MM.1S (cell line): ENCODE measurements at regions not wholly inside any gene's neighbourhood (a gene's known extent, or its start where the extent isn't known, plus 50 kb on each side); places are given as distances from the start of the nearest gene placed in this dataset.
A peak's percentile ranks its signal among the peaks of the same experiment; 100 is the strongest.

Experiments
- DNase-seq: peaks from one replicate; pipeline ENCODE4 v3.0.0-alpha.2; 2015
- H2AFZ ChIP-seq: fragments of 300-600 bp; sonication (generic); 2 replicates; pipeline ENCODE4 v1.6.0; 2016; ENCODE audit warnings: antibody characterized with exemption, low read length
- H3F3A ChIP-seq: fragments of 300-600 bp; sonication (generic); 2 replicates; pipeline ENCODE4 v1.6.1; 2016; ENCODE audit warnings: mild to moderate bottlenecking, antibody characterized with exemption, low read length, moderate library complexity, mixed read lengths; ENCODE audit not compliant: insufficient read depth
- H3K27ac ChIP-seq: fragments of 300-600 bp; sonication (generic); 2 replicates; pipeline ENCODE4 v1.5.1; 2016; ENCODE audit warnings: mild to moderate bottlenecking, low read length
- H3K27me3 ChIP-seq: fragments of 300-600 bp; sonication (generic); replicated peaks from 2 replicates; pipeline ENCODE4 v1.6.0; 2016; ENCODE audit warnings: low read length; ENCODE audit not compliant: insufficient read depth
- H3K36me3 ChIP-seq: fragments of 300-600 bp; sonication (generic); replicated peaks from 2 replicates; pipeline ENCODE4 v1.6.1; 2016; ENCODE audit warnings: mild to moderate bottlenecking, low read length, mixed read lengths; ENCODE audit not compliant: insufficient read depth
- H3K4me1 ChIP-seq: fragments of 300-600 bp; sonication (generic); 2 replicates; pipeline ENCODE4 v1.6.1; 2016; ENCODE audit warnings: low read length, mixed read lengths
- H3K4me2 ChIP-seq: fragments of 300-600 bp; sonication (generic); 2 replicates; pipeline ENCODE4 v1.6.0; 2016; ENCODE audit warnings: low read depth, low read length
- H3K4me3 ChIP-seq: fragments of 300-600 bp; sonication (generic); 2 replicates; pipeline ENCODE4 v1.5.1; 2016; ENCODE audit warnings: low read length, mixed read lengths
- H3K79me2 ChIP-seq: fragments of 300-600 bp; sonication (generic); 2 replicates; pipeline ENCODE4 v1.6.1; 2016; ENCODE audit warnings: mixed run types, low read length, mixed read lengths
- H3K9ac ChIP-seq: fragments of 300-600 bp; sonication (generic); 2 replicates; pipeline ENCODE4 v1.6.1; 2016; ENCODE audit warnings: low read length, mixed read lengths
- H3K9me2 ChIP-seq: fragments of 300-600 bp; sonication (generic); replicated peaks from 2 replicates; pipeline ENCODE4 v1.6.1; 2016; ENCODE audit warnings: mild to moderate bottlenecking, low read length, mixed read lengths; ENCODE audit not compliant: insufficient read depth
- H3K9me3 ChIP-seq: fragments of 300-600 bp; sonication (generic); replicated peaks from 2 replicates; pipeline ENCODE4 v1.6.1; 2016; ENCODE audit warnings: mild to moderate bottlenecking, low read length, mixed read lengths; ENCODE audit not compliant: insufficient read depth
- H4K20me1 ChIP-seq: fragments of 300-600 bp; sonication (generic); 2 replicates; pipeline ENCODE4 v1.6.1; 2016; ENCODE audit warnings: mild to moderate bottlenecking, low read length, moderate library complexity, mixed read lengths; ENCODE audit not compliant: insufficient read depth
- CTCF ChIP-seq: fragments of 300-600 bp; sonication (generic); IDR thresholded peaks from 2 replicates; pipeline ENCODE4 v1.5.1; 2016; ENCODE audit warnings: antibody characterized with exemption, low read length, mixed read lengths
- EZH2 ChIP-seq: fragments of 300-600 bp; sonication (generic); optimal IDR thresholded peaks from 2 replicates; pipeline ENCODE3; 2017; ENCODE audit warnings: low read depth, mild to moderate bottlenecking, antibody characterized with exemption, low read length, mixed read lengths
- EZH2phosphoT487 ChIP-seq: fragments of 300-600 bp; sonication (generic); IDR thresholded peaks from 2 replicates; pipeline ENCODE4 v1.6.1; 2018; ENCODE audit warnings: antibody characterized with exemption, low read length

- peak overlapping the region; percentile 92 for H2AFZ ChIP-seq
- H3K36me3 ChIP-seq, result no peaks in the 10 kb centered on the region
- H3K9me3 ChIP-seq, result no peaks in the 10 kb centered on the region
- no peaks in the 10 kb centered on the region for H4K20me1 ChIP-seq
- no peaks in the 10 kb centered on the region for H3K27me3 ChIP-seq
- peak overlapping the region; percentile 82 for H3K4me3 ChIP-seq
- TF ChIP-seq EZH2 (no peak), CTCF (no peak), EZH2phosphoT487 (no peak)
- no peaks in the 10 kb centered on the region for H3F3A ChIP-seq
- H3K27ac ChIP-seq, result peak overlapping the region; percentile 60; the same call in 1 of the 2 replicates
- H3K4me2 ChIP-seq, result peak overlapping the region; percentile 99
- H3K9me2 ChIP-seq, result no peaks in the 10 kb centered on the region
- H3K79me2 ChIP-seq, result no peaks in the 10 kb centered on the region
- 0 out of 2 replicates have a peak, but pooled peaks cover 4% of the 10 kb centered on the region for H3K4me1 ChIP-seq
- H3K9ac ChIP-seq, result peak overlapping the region; percentile 75; the same call in 1 of the 2 replicates
- DNase-seq, result peak; percentile 21
Measured at GRCh38 chr2:144330951-144331673, 188.8 kb downstream of the ZEB2 start.

- no peak for DNase-seq
- Histone ChIP-seq H3F3A (no peaks in the 10 kb centered on the region), H3K4me2 (no peak overlapping the region), H3K27me3 (no peaks in the 10 kb centered on the region), H3K4me1 (0 out of 2 replicates have a peak, but pooled peaks cover 4% of the 10 kb centered on the region), H3K9me3 (no peaks in the 10 kb centered on the region), H3K9ac (no peak overlapping the region), H3K27ac (no peak overlapping the region), H2AFZ (no peak overlapping the region), H3K9me2 (no peaks in the 10 kb centered on the region), H4K20me1 (no peaks in the 10 kb centered on the region), H3K79me2 (no peaks in the 10 kb centered on the region), H3K4me3 (no peak overlapping the region), H3K36me3 (no peaks in the 10 kb centered on the region)
- TF ChIP-seq EZH2phosphoT487 (no peak), CTCF (no peak), EZH2 (no peak)
Measured at GRCh38 chr2:144329472-144329871, 190.4 kb downstream of the ZEB2 start.

GRCh38 chr2:144328938-144329337 lies 191.0 kb downstream of the ZEB2 start:
- Histone ChIP-seq H3K27me3 (no peaks in the 10 kb centered on the region), H3K79me2 (no peaks in the 10 kb centered on the region), H3K27ac (no peak overlapping the region), H3F3A (no peaks in the 10 kb centered on the region), H3K4me3 (no peak overlapping the region), H3K9me3 (no peaks in the 10 kb centered on the region), H3K4me1 (0 out of 2 replicates have a peak, but pooled peaks cover 4% of the 10 kb centered on the region), H3K36me3 (no peaks in the 10 kb centered on the region), H3K9ac (no peak overlapping the region), H3K9me2 (no peaks in the 10 kb centered on the region), H4K20me1 (no peaks in the 10 kb centered on the region), H2AFZ (no peak overlapping the region), H3K4me2 (no peak overlapping the region)
- TF ChIP-seq EZH2phosphoT487, result no peak
- no peak for TF ChIP-seq CTCF
- no peak for TF ChIP-seq EZH2
- DNase-seq, result no peak
